ENCODE measurements at regions not wholly inside any gene's neighbourhood (a gene's known extent, or its start where the extent isn't known, plus 50 kb on each side); places are given as distances from the start of the nearest gene placed in this dataset.

GRCh38 chr13:30845297-30846214 is 60.5 kb upstream of the MEDAG start:
- no peak for DNase-seq

GRCh38 chr13:30846311-30846710 is 59.8 kb upstream of the MEDAG start:
- no peak for DNase-seq

DNA sequence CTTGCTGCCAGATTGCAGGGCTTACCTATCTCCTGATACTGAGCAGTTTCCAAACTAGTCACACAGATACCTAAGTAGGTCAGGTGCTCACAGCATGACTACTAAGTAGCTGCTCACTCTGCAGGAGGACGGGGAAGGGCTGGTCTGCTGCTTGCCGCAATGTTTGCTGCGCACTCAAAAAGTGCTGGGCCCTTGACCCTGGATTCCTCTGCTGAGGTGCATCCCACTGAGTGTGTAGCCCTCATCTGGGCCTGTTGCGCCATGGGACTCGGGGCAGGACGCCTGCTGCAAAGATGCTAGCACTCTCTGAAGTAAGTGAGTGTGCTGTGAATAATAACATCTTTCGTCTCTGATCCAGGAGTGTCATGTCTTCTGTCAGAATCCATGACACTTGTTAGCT is 59.2 kb upstream of the MEDAG start:
- DNase-seq: peak; percentile 4

DNA sequence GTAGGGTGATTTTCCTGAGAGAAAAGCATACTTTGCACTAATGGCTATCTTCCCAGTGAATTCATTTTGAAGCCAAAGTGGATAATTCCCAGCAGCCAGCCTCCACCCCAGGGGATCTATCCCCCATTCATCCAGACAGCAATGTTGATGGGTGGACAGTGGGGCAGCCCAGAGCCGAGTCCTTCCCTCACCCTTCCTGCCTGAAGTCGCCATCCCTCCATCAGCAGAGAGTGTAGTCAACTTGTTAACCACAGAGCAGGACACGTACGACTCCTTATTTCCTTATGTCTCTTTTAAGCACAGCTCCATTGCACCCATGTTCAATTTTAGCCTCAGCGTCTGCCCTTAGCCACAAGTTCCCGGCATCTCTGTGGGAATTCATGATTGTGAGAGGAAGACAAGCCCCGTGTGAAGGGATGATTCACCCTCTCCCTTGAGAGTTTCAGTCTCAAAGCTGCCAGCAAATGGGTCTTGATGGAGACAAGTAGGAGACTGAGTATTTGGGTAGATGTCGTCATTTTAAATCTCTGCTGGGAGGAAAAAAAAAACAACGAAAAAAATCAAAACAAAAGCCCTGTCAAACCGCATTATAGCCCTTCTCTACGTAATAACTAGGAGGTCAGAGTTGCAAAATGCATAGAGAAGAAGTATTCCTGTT is 58.3 kb upstream of the MEDAG start:
- no peak for DNase-seq

GRCh38 chr13:30848332-30849027 is 57.6 kb upstream of the MEDAG start:
- no peak for DNase-seq

DNA sequence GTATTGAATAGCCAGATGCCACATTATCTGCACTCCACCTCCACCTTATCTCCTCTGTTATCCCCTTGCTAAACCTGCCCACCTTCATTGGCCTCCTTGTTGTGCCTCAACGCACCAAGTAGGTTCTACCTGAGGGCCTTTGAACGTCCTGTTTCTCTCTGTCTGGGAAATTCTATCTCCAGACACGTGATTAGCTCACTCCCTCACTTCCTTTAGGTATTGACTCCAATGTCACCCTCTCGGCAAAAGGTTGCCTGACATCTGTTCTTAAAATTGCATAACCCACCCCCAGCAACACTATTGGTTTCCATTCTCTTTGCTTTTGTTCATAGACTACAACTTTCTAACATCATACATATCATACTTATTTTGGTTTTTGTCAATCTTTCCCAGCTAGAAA is 56.5 kb upstream of the MEDAG start:
- no peak for DNase-seq

DNA sequence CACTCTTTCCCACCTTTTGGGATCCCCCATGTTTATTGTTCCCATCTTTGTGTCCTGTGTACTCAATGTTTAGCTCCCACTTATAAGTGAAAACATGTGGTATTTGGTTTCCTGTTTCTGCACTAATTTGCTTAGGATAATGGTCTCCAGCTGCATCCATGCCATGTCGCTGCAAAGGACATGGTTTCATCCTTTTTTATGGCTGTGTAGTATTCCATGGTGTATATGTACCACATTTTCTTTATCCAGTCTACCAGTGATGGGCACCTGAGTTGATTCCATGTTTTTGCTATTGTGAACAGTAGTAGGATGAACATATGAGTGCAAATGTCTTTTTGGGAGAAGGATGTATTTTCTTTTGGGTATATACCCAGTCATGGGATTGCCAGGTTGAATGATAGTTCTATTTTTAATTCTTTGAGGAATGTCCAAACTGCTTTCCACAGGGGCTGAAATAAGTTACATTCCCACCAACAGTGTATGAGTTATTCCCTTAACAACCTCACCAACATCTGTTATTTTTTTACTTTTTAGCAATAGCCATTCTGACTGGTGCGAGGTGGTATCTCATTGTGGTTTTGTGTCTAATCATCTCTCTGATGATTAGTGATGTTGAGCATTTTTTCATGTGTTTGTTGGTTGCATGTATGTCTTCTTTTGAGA is 55.7 kb upstream of the MEDAG start:
- DNase-seq: no peak

GRCh38 chr13:30850867-30851211 is 55.2 kb upstream of the MEDAG start:
- no peak for DNase-seq

- no peak for DNase-seq
Measured at GRCh38 chr13:30851697-30852096, 54.4 kb upstream of the MEDAG start.

DNA sequence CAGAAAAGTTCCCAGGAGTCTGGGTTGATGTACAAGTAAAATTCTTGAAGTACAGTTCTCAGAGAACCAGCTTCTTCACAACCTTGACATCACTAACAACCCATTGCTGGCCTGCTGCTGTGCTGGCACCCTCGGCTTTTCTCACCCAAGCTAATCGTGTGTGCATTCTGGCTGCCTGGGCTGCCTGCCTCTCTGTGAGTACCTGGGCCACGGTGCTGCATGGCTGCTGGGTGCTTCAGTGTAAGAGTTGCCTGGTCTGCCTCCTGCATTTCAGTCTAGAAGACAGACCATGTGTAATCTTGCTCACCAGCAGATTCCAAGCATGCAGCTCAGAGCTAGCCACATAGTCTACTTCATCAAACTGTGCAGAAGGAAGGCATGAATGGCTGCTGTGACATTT is 50.5 kb upstream of the MEDAG start:
- no peak for DNase-seq

DNA sequence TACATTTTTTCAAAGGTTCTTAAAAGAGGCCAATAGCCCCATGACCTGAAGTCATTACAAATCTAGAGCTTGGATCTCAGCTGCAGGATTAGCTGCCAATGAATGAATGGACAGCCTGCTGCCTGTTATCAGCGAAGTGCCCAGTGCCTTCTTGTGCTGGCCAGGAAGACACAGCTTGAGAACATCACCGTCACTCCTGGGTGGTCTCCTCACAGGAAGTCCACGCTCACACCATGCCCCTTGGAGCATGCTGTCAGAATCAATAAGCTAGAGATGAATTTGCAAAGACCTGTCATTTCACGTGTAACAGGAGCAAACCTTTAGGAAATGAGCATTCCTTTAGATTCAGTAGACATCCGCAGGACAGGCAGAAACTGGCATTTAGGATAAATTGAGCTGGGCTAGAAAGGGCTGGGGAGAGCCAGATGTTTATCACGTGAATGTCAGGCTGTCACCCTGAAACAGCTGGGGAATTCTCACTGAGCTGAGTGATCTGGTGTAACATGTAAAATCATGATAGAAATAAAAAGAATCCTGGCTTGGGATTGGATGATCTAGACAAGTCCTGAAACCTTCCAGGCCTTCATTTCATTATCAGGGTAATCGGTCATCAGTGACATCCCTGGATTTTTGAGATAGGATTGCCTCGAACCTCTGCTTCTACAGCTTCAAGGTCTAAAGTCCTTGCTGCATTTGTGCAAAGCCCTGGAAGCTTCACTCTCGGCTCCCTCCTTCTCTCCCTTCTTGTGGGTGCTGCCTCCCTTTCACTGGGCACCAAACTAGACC is 49.9 kb upstream of the MEDAG start:
- no peak for DNase-seq
